ENCODE measurements at regions not wholly inside any gene's neighbourhood (a gene's known extent, or its start where the extent isn't known, plus 50 kb on each side); places are given as distances from the start of the nearest gene placed in this dataset.

GRCh38 chr10:8294779-8295178 is 240.3 kb downstream of the GATA3 start:
- no peak for DNase-seq
- intact Hi-C loops (cut with DNase I; ENCODE audit: low total_unique reads): no loop called here
- Histone ChIP-seq H3K9me3 (no peaks in the 10 kb centered on the region), H3K27ac (no peak overlapping the region), H3K36me3 (no peaks in the 10 kb centered on the region), H3K4me1 (no peaks in the 10 kb centered on the region), H3K27me3 (peaks cover 0 to 6% of the 10 kb centered on the region in 2 donors), H3K4me3 (no peak overlapping the region)
- TF ChIP-seq, protein P1, sequence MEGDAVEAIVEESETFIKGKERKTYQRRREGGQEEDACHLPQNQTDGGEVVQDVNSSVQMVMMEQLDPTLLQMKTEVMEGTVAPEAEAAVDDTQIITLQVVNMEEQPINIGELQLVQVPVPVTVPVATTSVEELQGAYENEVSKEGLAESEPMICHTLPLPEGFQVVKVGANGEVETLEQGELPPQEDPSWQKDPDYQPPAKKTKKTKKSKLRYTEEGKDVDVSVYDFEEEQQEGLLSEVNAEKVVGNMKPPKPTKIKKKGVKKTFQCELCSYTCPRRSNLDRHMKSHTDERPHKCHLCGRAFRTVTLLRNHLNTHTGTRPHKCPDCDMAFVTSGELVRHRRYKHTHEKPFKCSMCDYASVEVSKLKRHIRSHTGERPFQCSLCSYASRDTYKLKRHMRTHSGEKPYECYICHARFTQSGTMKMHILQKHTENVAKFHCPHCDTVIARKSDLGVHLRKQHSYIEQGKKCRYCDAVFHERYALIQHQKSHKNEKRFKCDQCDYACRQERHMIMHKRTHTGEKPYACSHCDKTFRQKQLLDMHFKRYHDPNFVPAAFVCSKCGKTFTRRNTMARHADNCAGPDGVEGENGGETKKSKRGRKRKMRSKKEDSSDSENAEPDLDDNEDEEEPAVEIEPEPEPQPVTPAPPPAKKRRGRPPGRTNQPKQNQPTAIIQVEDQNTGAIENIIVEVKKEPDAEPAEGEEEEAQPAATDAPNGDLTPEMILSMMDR (IDR thresholded peaks at IDR 0.05): no peak

GRCh38 chr10:8295311-8295710 is 240.8 kb downstream of the GATA3 start:
- TF ChIP-seq, protein P1 (IDR thresholded peaks at IDR 0.05): no peak
- intact Hi-C loops (cut with DNase I; ENCODE audit: low total_unique reads): no loop called here
- Histone ChIP-seq H3K36me3 (no peaks in the 10 kb centered on the region), H3K4me3 (no peak overlapping the region), H3K4me1 (no peaks in the 10 kb centered on the region), H3K27me3 (peaks cover 0 to 6% of the 10 kb centered on the region in 2 donors), H3K27ac (no peak overlapping the region), H3K9me3 (no peaks in the 10 kb centered on the region)
- no peak for DNase-seq

DNA sequence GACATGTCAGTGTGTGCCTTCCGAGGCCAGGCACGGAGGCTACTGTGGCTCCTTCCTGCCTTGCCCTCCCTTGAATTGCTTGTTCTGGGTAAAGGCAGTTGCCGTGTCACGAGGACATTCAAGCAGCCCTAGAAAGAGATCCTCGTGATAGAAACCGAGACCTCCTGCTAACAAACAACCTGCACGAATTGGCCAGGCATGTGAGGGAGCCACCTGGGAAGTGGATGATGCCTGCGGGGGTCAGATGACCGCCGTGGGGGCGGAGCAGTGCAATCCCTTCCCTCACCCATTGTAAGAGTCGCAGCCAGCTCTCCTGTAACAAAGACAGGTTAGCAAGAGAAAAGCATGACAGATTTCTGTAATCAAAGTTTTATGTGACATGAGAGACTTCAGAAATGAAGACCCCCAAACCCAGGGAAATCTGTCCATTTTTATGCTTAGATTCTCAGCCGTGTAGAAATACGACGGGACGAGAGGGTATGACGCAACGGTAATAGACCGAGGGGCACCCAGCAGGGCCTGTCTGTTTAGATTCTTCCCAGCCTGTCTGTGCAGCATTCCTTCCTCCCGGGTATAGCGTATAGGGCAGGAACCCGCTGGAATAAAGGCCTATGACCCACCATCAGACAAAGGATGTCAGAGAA is 241.7 kb downstream of the GATA3 start:
- Histone ChIP-seq H3K27ac (no peak overlapping the region), H3K4me3 (no peak overlapping the region), H3K27me3 (peaks cover 0 to 6% of the 10 kb centered on the region in 2 donors), H3K4me1 (no peaks in the 10 kb centered on the region), H3K36me3 (no peaks in the 10 kb centered on the region), H3K9me3 (no peaks in the 10 kb centered on the region)
- intact Hi-C loops (cut with DNase I; ENCODE audit: low total_unique reads): no loop called here
- TF ChIP-seq, protein P1 (IDR thresholded peaks at IDR 0.05): no peak
- DNase-seq: no peak

GRCh38 chr10:8296734-8297101 is 242.2 kb downstream of the GATA3 start:
- intact Hi-C loops (cut with DNase I; ENCODE audit: low total_unique reads): no loop called here
- Histone ChIP-seq H3K27me3 (peaks cover 0 to 6% of the 10 kb centered on the region in 2 donors), H3K27ac (no peak overlapping the region), H3K36me3 (no peaks in the 10 kb centered on the region), H3K9me3 (no peaks in the 10 kb centered on the region), H3K4me1 (no peaks in the 10 kb centered on the region), H3K4me3 (no peak overlapping the region)
- TF ChIP-seq, protein P1 (IDR thresholded peaks at IDR 0.05): no peak
- no peak for DNase-seq

- H3K4me3 ChIP-seq: no peak overlapping the region
- no peak overlapping the region for H3K27ac ChIP-seq
- no peak for DNase-seq
- H3K36me3 ChIP-seq: no peaks in the 10 kb centered on the region
- H3K27me3 ChIP-seq: peaks cover 0 to 6% of the 10 kb centered on the region in 2 donors
- intact Hi-C loops (cut with DNase I; ENCODE audit: low total_unique reads): no loop called here
- TF ChIP-seq, protein P1 (IDR thresholded peaks at IDR 0.05): no peak
- H3K9me3 ChIP-seq: no peaks in the 10 kb centered on the region
- H3K4me1 ChIP-seq: no peaks in the 10 kb centered on the region
Observed at GRCh38 chr10:8297107-8297506, 242.6 kb downstream of the GATA3 start.

DNA sequence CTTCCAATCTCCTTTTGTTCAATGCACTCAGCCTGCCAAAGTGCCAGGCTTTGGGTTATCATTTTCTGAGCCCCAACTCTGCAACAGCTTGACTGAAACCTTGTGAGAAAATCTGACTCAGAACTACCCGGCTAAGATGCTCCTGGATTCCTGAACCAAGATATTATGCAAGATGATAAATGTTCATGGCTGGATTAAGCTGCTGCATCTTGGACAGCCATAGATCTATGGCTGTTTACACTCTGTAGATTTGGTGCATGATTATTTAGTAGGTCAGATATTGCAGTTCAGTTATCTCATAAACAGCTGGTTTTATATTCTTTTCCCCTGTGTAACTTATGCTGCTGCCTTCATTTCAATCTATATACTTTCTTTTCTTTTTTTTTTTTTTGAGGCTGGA is 243.5 kb downstream of the GATA3 start:
- H3K4me1 ChIP-seq: no peaks in the 10 kb centered on the region
- H3K9me3 ChIP-seq: no peaks in the 10 kb centered on the region
- H3K27ac ChIP-seq: no peak overlapping the region
- intact Hi-C loops (cut with DNase I; ENCODE audit: low total_unique reads): no loop called here
- H3K36me3 ChIP-seq: no peaks in the 10 kb centered on the region
- TF ChIP-seq, protein P1 (IDR thresholded peaks at IDR 0.05): no peak
- H3K4me3 ChIP-seq: no peak overlapping the region
- no peak for DNase-seq
- H3K27me3 ChIP-seq: peaks cover 0 to 6% of the 10 kb centered on the region in 2 donors

Data from tibial artery (tissue), 4 donors.